Esophagus squamous epithelium (tissue), 4 donors: ENCODE measurements at regions not wholly inside any gene's neighbourhood (a gene's known extent, or its start where the extent isn't known, plus 50 kb on each side); places are given as distances from the start of the nearest gene placed in this dataset.

Experiments
- CTCF ChIP-seq, 6 experiments: fragments of 450-650 bp in 4 of 6; fragments of 200-600 bp in 2 of 6; sonication (generic) in 2 of 6; IDR thresholded peaks; one replicate each; pipeline ENCODE4 v1.5.1; 2016 to 2019; ENCODE audit warnings: antibody characterized with exemption in 6 of 6, mild to moderate bottlenecking in 4 of 6, moderate library complexity in 4 of 6
- POLR2A ChIP-seq, 4 donors: fragments of 450-650 bp; IDR thresholded peaks; one replicate each; pipeline ENCODE4 v1.6.1; 2017; ENCODE audit warnings: antibody characterized with exemption in 4 of 4, mild to moderate bottlenecking in 4 of 4, moderate library complexity in 3 of 4

GRCh38 chr6:14616656-14617055 lies 499.1 kb downstream of the CD83 start:
- no peak for TF ChIP-seq CTCF (IDR thresholded peaks at IDR 0.05)
- no peak for TF ChIP-seq POLR2A (IDR thresholded peaks at IDR 0.05)
